NCI-H1417 (cell line): ENCODE measurements at regions not wholly inside any gene's neighbourhood (a gene's known extent, or its start where the extent isn't known, plus 50 kb on each side); places are given as distances from the start of the nearest gene placed in this dataset.

Experiments
- DNase-seq, 3 experiments: peaks; one replicate each; lab custom pipeline; 2025; lab: John Stamatoyannopoulos, UW

- DNase-seq, result no peak
Observed at GRCh38 chr3:94985778-94986177, 922.9 kb downstream of the NSUN3 start.

GRCh38 chr3:94990952-94991705 is 928.3 kb downstream of the NSUN3 start:
- DNase-seq, result peak in 1 of 3 experiments; percentile 21

- no peak for DNase-seq
Observed at GRCh38 chr3:94996743-94997142, 933.9 kb downstream of the NSUN3 start.

GRCh38 chr3:95002438-95003046 is 939.7 kb downstream of the NSUN3 start:
- peak in 2 of 3 experiments; percentile 48 to 85 for DNase-seq

GRCh38 chr3:95028688-95029087 is 965.8 kb downstream of the NSUN3 start:
- peak in 1 of 3 experiments; percentile 17 for DNase-seq

- peak in 1 of 3 experiments; percentile 46 for DNase-seq
Observed at GRCh38 chr3:95029644-95030043, 966.8 kb downstream of the NSUN3 start.

- no peak for DNase-seq
Observed at GRCh38 chr3:95036526-95037021, 973.7 kb downstream of the NSUN3 start.

- DNase-seq, result no peak
Observed at GRCh38 chr3:95037097-95037496, 974.2 kb downstream of the NSUN3 start.

- no peak for DNase-seq
Observed at GRCh38 chr3:95037927-95038326, 975.1 kb downstream of the NSUN3 start.

- DNase-seq, result peak in 2 of 3 experiments; percentile 8 to 73
Observed at GRCh38 chr3:95044101-95044500, 981.2 kb downstream of the NSUN3 start.

GRCh38 chr3:95048564-95048963 is 985.7 kb downstream of the NSUN3 start:
- DNase-seq, result no peak

GRCh38 chr3:95049841-95050240 is 987.0 kb downstream of the NSUN3 start:
- DNase-seq, result no peak

- DNase-seq, result no peak
Observed at GRCh38 chr3:95055288-95055687, 992.4 kb downstream of the NSUN3 start.

- no peak for DNase-seq
Observed at GRCh38 chr3:95082191-95082590, 1019.3 kb downstream of the NSUN3 start.

GRCh38 chr3:95084738-95085137 is 1021.9 kb downstream of the NSUN3 start:
- DNase-seq, result no peak

GRCh38 chr3:95088464-95088863 is 1025.6 kb downstream of the NSUN3 start:
- DNase-seq, result no peak

GRCh38 chr3:95097493-95097892 is 1034.6 kb downstream of the NSUN3 start:
- peak in 1 of 3 experiments; percentile 38 for DNase-seq

GRCh38 chr3:95120921-95121320 is 1058.1 kb downstream of the NSUN3 start:
- DNase-seq, result no peak

- DNase-seq, result no peak
Observed at GRCh38 chr3:95123104-95123503, 1060.2 kb downstream of the NSUN3 start.

GRCh38 chr3:95134693-95135413 is 1072.0 kb downstream of the NSUN3 start:
- no peak for DNase-seq

- no peak for DNase-seq
Observed at GRCh38 chr3:95148107-95148506, 1085.2 kb downstream of the NSUN3 start.

GRCh38 chr3:95151590-95151989 is 1088.7 kb downstream of the NSUN3 start:
- no peak for DNase-seq

- DNase-seq, result no peak
Observed at GRCh38 chr3:95154766-95155165, 1091.9 kb downstream of the NSUN3 start.
